HG03460 (cell line): ENCODE measurements at regions not wholly inside any gene's neighbourhood (a gene's known extent, or its start where the extent isn't known, plus 50 kb on each side); places are given as distances from the start of the nearest gene placed in this dataset.
"Not testable (repeated sequence)": the region's sequence is repeated elsewhere in the genome, so short reads cannot be mapped to it uniquely, and the experiment has no call there.

Experiments used
- ATAC-seq: cut with Tn5 transposase; IDR thresholded peaks from one replicate; pipeline ENCODE4 v1.9.1; 2021; ENCODE audit not compliant: unreplicated experiment

DNA sequence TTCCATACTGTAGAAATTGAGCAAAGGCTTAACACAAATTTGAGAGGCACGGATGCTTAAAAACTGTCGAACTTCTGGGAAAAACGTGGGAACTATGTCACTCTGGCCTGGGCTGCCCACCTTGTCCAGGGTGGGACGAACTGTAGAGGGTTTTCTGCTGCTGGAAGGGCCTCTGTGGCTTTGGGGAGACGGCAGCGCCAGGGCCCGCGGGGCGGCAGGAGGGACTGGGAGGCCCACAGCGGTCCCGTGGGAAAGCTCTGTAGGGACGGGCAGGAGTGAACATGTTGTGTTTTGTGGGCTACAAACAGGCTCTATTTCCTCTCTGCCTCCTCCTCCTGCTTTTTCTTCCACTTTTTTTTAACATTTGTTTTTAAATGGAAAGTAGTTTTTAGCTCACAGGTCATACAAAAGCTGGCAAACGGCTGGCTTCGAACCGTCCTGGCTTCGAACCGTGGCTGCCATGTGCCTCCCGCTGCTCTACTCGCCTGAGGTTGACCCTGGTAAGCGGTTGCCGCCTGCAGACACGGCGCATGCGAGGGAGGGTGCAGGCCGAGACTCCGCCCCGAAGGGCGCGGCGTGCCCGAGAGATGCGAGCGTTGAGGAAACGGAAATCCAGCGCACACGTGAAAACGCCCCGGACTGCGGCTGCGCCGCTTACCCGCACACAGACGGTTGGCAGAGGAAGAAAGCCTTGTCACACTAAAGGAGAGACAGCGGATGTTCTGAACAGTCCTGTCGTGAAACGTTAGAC is 382.3 kb upstream of the ZFP42 start:
- ATAC-seq, result no peak

GRCh38 chr4:187615972-187616371 is 379.6 kb upstream of the ZFP42 start:
- ATAC-seq, result no peak

GRCh38 chr4:187617113-187617512 is 378.5 kb upstream of the ZFP42 start:
- ATAC-seq, result no peak

- ATAC-seq, result no peak
Observed at GRCh38 chr4:187618701-187619281, 376.8 kb upstream of the ZFP42 start.

GRCh38 chr4:187619319-187619718 is 376.3 kb upstream of the ZFP42 start:
- no peak for ATAC-seq

- no peak for ATAC-seq
Observed at GRCh38 chr4:187632260-187632995, 363.1 kb upstream of the ZFP42 start.

DNA sequence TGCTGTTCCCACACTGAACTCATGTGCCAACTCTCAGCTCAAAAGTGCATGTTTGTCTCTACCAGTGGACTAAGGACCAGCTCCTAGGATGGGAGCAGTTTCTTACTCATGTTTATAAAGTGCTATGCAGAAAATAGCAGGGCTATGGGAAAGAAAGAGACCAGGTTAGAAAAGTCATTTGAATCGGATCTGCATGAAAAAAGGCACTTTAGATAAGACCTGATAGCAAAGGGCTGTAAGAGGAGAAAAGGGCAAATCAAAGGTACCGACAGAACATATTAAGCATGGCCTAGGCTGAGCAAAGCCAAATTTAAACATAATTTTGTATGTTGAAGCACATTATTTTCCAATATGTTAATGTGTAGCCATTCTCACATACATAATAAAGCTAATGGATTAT is 362.3 kb upstream of the ZFP42 start:
- ATAC-seq, result no peak

DNA sequence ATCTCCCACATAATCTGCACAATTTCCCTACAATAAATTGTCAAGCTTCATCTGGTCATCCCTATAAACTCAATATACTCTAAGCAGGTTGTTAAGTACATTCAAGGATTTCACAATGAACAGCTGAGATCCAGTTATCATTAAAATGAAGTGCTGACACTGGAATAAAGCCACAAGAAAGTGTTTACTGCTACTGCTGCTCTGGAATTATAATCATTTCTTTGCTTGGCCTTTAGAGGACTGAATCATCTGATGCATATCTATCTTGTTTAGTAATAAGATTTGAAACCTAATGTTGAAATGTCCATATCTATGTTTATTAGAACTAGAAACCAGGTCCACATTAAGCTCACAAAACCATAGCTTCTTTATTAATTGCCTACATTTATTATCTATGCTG is 338.6 kb upstream of the ZFP42 start:
- ATAC-seq, result no peak

- no peak for ATAC-seq
Observed at GRCh38 chr4:187663076-187663475, 332.5 kb upstream of the ZFP42 start.

GRCh38 chr4:187664011-187664410 is 331.6 kb upstream of the ZFP42 start:
- no peak for ATAC-seq

- no peak for ATAC-seq
Observed at GRCh38 chr4:187665086-187665485, 330.5 kb upstream of the ZFP42 start.

GRCh38 chr4:187666034-187666433 is 329.5 kb upstream of the ZFP42 start:
- ATAC-seq, result no peak

- no peak for ATAC-seq
Observed at GRCh38 chr4:187666697-187667494, 328.7 kb upstream of the ZFP42 start.

- ATAC-seq, result no peak
Observed at GRCh38 chr4:187668526-187669082, 327.0 kb upstream of the ZFP42 start.

GRCh38 chr4:187671521-187671920 is 324.1 kb upstream of the ZFP42 start:
- ATAC-seq, result not testable (repeated sequence)

- not testable (repeated sequence) for ATAC-seq
Observed at GRCh38 chr4:187671958-187672357, 323.6 kb upstream of the ZFP42 start.

GRCh38 chr4:187672526-187672925 is 323.0 kb upstream of the ZFP42 start:
- ATAC-seq, result not testable (repeated sequence)

- ATAC-seq, result no peak
Observed at GRCh38 chr4:187679450-187679849, 316.1 kb upstream of the ZFP42 start.

DNA sequence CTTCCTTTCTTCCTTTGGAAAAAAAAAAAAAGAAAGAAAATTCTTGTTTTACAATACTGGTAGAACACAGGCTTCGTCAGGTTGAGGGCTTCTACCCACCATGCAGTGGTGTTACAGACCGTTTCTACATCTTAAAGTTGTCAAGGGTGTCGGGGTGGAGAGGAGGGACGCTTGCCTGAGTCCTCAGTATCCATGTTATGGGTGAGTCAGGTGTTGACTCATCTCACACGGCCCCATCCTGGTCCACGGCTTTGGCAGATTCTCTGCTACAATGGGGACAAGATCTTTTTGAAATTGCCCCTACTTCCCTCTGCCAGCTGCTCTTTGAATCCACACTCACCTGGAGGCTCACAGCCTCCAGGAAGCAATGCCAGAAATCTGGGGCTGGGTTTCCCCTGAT is 310.3 kb upstream of the ZFP42 start:
- no peak for ATAC-seq

GRCh38 chr4:187687697-187688096 is 307.9 kb upstream of the ZFP42 start:
- ATAC-seq, result no peak

DNA sequence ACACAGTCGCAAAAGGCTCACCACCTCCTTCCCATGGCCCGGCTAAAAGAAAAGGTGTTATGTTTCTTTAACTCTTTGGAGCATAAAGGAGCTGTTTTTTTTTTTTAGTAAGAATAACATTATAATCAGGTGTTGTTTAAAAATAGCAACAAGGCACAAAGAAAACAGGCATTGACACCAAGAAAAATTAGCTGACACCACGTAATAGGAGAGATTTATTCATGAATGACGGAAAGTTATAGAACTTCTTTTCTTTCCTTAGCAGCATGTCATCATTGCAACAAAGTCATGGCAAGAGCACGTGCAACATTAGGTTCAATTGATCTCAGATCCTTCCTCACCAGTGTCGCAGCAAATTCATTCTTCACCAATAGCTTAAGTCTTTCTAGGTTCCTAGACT is 302.9 kb upstream of the ZFP42 start:
- ATAC-seq, result no peak
